Naive thymus-derived CD8-positive, alpha-beta T cell (primary cell): ENCODE measurements at regions not wholly inside any gene's neighbourhood (a gene's known extent, or its start where the extent isn't known, plus 50 kb on each side); places are given as distances from the start of the nearest gene placed in this dataset.

Experiments used
- ATAC-seq, 2 donors: fragments of 150-1000 bp; cut with Tn5 transposase in 1 of 2; sonication (Bioruptor Pico), chemical (Tn5 transposase) in 1 of 2; 1 replicate in 1 of 2; 2 replicates in 1 of 2; pipeline ENCODE4 v1.10.0; 2021; ENCODE audit warnings: mild to moderate bottlenecking in 2 of 2, moderate library complexity in 2 of 2
- POLR2A ChIA-PET: fragments of 350-600 bp; sonication (Branson Sonifier 250); formaldehyde crosslinking; loops from one replicate; lab custom pipeline; 2021; ENCODE audit warnings: antibody characterized with exemption; lab: Charles Lee
- DNase-seq, 10 donors: peaks; one replicate each; pipeline versions ENCODE4 v3.0.0 to v3.0.0-alpha.2; 2020 to 2022
- H3K27ac Mint-ChIP-seq, 10 donors: one replicate each; pipeline ENCODE4 v1.8.0; 2020 to 2022; ENCODE audit warnings: mild to moderate bottlenecking in 10 of 10, mixed read lengths in 10 of 10, moderate library complexity in 4 of 10, inconsistent platforms in 1 of 10
- H3K27me3 Mint-ChIP-seq, 5 donors: one replicate each; pipeline ENCODE4 v1.8.0; 2021 to 2022; ENCODE audit warnings: mixed read lengths in 5 of 5
- H3K36me3 Mint-ChIP-seq, 3 donors: one replicate each; pipeline ENCODE4 v1.8.0; 2020 to 2022; ENCODE audit warnings: mixed read lengths in 3 of 3, mild to moderate bottlenecking in 2 of 3, inconsistent platforms in 1 of 3
- H3K4me1 Mint-ChIP-seq, 4 donors: one replicate each; pipeline ENCODE4 v1.8.0; 2021 to 2022; ENCODE audit warnings: mixed read lengths in 4 of 4
- H3K4me3 Mint-ChIP-seq, 10 donors: one replicate each; pipeline ENCODE4 v1.8.0; 2020 to 2022; ENCODE audit warnings: mild to moderate bottlenecking in 10 of 10, mixed read lengths in 10 of 10, moderate library complexity in 6 of 10, inconsistent platforms in 1 of 10
- H3K9me3 Mint-ChIP-seq, 9 donors: one replicate each; pipeline ENCODE4 v1.8.0; 2020 to 2022; ENCODE audit warnings: mixed read lengths in 9 of 9, mild to moderate bottlenecking in 3 of 9, inconsistent platforms in 1 of 9, moderate library complexity in 1 of 9

- Mint-ChIP-seq H3K27me3 (peaks cover 4 to 10% (median 5%) of the 10 kb centered on the region in 5 donors), H3K9me3 (peaks cover 0 to 5% (median 0%) of the 10 kb centered on the region in 9 donors), H3K27ac (no peak overlapping the region), H3K4me3 (no peak overlapping the region), H3K36me3 (no peaks in the 10 kb centered on the region), H3K4me1 (peaks cover 0 to 5% (median 0%) of the 10 kb centered on the region in 4 donors)
- POLR2A ChIA-PET = no interaction called here
- DNase-seq = no peak
- ATAC-seq = no peak
Observed at GRCh38 chr3:176927706-176928581, 269.3 kb downstream of the TBL1XR1 start.

DNA sequence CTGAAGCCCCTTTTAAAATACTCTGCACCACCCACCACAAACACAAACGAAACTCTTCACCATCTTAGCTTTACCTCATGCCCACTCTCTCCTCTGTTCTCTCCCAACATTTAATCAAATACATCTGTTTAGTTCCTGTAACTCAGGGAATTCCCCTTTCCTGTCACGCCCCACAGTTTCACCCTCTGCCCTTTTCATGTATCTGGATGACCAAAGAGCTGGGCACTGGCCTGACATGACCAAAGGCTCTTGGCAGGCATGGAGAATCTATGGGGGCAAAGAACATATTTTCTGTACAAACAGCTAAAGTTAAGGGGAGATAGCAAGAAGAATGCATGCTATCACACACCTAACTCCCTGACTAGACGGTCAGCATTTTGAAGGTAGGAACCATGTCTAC is 270.0 kb downstream of the TBL1XR1 start:
- DNase-seq (no peak), ATAC-seq (no peak)
- peaks cover 0 to 5% (median 0%) of the 10 kb centered on the region in 9 donors for H3K9me3 Mint-ChIP-seq
- H3K36me3 Mint-ChIP-seq = no peaks in the 10 kb centered on the region
- no peak overlapping the region for H3K27ac Mint-ChIP-seq
- H3K27me3 Mint-ChIP-seq = peaks cover 5 to 10% (median 8%) of the 10 kb centered on the region in 5 donors
- POLR2A ChIA-PET = no interaction called here
- H3K4me3 Mint-ChIP-seq = no peak overlapping the region
- H3K4me1 Mint-ChIP-seq = peaks cover 0 to 5% (median 0%) of the 10 kb centered on the region in 4 donors

DNA sequence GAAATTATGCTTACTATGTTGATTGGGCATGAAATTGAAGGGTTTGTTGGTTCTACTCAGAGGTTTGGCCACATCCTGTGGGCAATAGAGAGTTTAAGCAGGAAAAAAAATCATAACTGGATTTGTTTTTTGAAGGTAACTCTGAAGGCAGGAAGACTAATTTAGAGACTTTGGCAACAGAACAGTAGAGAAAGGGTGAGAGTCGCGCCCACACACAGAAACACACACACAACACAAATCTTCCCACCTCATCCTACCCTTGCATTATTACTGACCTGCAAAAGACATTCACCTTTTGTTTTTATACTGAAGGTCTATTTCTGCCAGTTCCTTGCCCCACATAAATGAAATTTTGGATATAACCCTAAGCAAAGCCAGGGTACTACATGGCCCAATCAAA is 270.6 kb downstream of the TBL1XR1 start:
- Mint-ChIP-seq H3K4me3 (no peak overlapping the region), H3K27me3 (peaks cover 5 to 15% (median 10%) of the 10 kb centered on the region in 5 donors), H3K9me3 (peaks cover 0 to 5% (median 0%) of the 10 kb centered on the region in 9 donors), H3K36me3 (no peaks in the 10 kb centered on the region), H3K27ac (no peak overlapping the region), H3K4me1 (peaks cover 0 to 5% (median 0%) of the 10 kb centered on the region in 4 donors)
- ATAC-seq (no peak), DNase-seq (no peak)
- POLR2A ChIA-PET = no interaction called here

GRCh38 chr3:176926034-176926433 is 271.2 kb downstream of the TBL1XR1 start:
- no peak for DNase-seq
- H3K36me3 Mint-ChIP-seq = no peaks in the 10 kb centered on the region
- H3K4me1 Mint-ChIP-seq = peaks cover 0 to 5% (median 0%) of the 10 kb centered on the region in 4 donors
- ATAC-seq = no peak
- peaks cover 5 to 15% (median 10%) of the 10 kb centered on the region in 5 donors for H3K27me3 Mint-ChIP-seq
- H3K27ac Mint-ChIP-seq = no peak overlapping the region
- H3K9me3 Mint-ChIP-seq = peaks cover 0 to 5% (median 0%) of the 10 kb centered on the region in 9 donors
- H3K4me3 Mint-ChIP-seq = no peak overlapping the region
- POLR2A ChIA-PET = no interaction called here

GRCh38 chr3:176920766-176921160 is 276.5 kb downstream of the TBL1XR1 start:
- no peak overlapping the region for H3K27ac Mint-ChIP-seq
- peaks cover 0 to 5% (median 0%) of the 10 kb centered on the region in 9 donors for H3K9me3 Mint-ChIP-seq
- ATAC-seq (no peak), DNase-seq (no peak)
- peaks cover 0 to 15% (median 5%) of the 10 kb centered on the region in 5 donors for H3K27me3 Mint-ChIP-seq
- no peaks in the 10 kb centered on the region for H3K4me1 Mint-ChIP-seq
- H3K36me3 Mint-ChIP-seq = no peaks in the 10 kb centered on the region
- no peak overlapping the region for H3K4me3 Mint-ChIP-seq
- POLR2A ChIA-PET = no interaction called here

DNA sequence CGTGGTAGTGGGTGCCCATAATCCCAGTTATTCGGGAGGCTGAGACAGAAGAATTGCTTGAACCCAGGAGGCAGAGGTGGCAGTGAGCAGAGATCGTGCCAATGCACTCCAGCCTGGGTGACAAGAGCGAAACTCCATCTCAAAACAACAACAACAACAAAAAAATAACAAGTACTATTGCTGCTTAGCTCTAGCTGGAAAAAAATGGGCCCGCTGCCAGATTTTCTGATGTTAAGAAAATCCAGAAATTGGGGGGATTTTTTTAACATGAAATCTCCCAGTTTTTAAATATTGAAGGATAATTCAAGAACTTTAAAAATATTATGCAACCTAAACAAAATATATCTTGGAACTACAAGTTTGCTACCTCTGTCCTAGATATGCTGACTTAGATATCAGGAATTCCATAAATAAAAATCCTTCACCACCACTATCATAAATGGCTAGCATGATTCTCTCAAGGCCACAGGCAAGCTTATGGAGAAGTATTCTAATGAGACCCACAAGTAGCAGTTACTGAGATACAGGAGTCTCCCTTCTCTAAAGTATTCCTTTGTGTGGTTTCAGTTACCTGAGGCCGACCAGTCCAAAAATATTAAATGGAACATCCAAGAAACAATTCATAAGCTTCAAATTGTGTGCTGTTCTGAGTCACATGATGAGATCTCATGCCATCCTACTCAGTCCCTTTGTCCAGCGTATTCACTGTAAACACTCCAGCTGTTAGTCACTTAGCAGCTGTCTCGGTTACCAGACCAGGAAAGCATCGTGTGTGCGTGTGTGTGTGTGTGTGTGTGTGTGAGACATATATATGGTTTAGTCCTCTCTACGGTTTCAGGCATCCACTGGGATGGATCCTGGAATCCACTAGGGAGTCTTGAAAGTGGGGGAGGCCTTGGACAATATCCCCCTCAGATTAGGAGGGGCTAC is 277.2 kb downstream of the TBL1XR1 start:
- DNase-seq (no peak), ATAC-seq (no peak)
- no peak overlapping the region for H3K27ac Mint-ChIP-seq
- POLR2A ChIA-PET = no interaction called here
- H3K4me1 Mint-ChIP-seq = no peaks in the 10 kb centered on the region
- H3K36me3 Mint-ChIP-seq = no peaks in the 10 kb centered on the region
- peaks cover 0 to 5% (median 0%) of the 10 kb centered on the region in 9 donors for H3K9me3 Mint-ChIP-seq
- H3K4me3 Mint-ChIP-seq = no peak overlapping the region
- peaks cover 0 to 15% (median 5%) of the 10 kb centered on the region in 5 donors for H3K27me3 Mint-ChIP-seq

GRCh38 chr3:176916777-176917176 is 280.5 kb downstream of the TBL1XR1 start:
- H3K36me3 Mint-ChIP-seq = no peaks in the 10 kb centered on the region
- POLR2A ChIA-PET = no interaction called here
- no peak overlapping the region for H3K27ac Mint-ChIP-seq

GRCh38 chr3:176914764-176915163 is 282.5 kb downstream of the TBL1XR1 start:
- Mint-ChIP-seq H3K36me3 (no peaks in the 10 kb centered on the region), H3K4me1 (no peaks in the 10 kb centered on the region), H3K9me3 (no peaks in the 10 kb centered on the region), H3K4me3 (no peak overlapping the region), H3K27me3 (peaks cover 0 to 5% (median 0%) of the 10 kb centered on the region in 5 donors), H3K27ac (no peak overlapping the region)
- no peak for ATAC-seq
- DNase-seq = no peak
- POLR2A ChIA-PET = no interaction called here

More at GRCh38 chr3:176916777-176917176, 280.5 kb downstream of the TBL1XR1 start:
- ATAC-seq (no peak), DNase-seq (no peak)
- no peaks in the 10 kb centered on the region for H3K4me1 Mint-ChIP-seq
- H3K9me3 Mint-ChIP-seq = no peaks in the 10 kb centered on the region
- H3K27me3 Mint-ChIP-seq = peaks cover 0 to 7% (median 1%) of the 10 kb centered on the region in 5 donors
- H3K4me3 Mint-ChIP-seq = no peak overlapping the region

GRCh38 chr3:176911579-176911978 is 285.7 kb downstream of the TBL1XR1 start:
- Mint-ChIP-seq H3K9me3 (no peaks in the 10 kb centered on the region), H3K27me3 (peaks cover 0 to 2% (median 0%) of the 10 kb centered on the region in 5 donors), H3K27ac (no peak overlapping the region), H3K36me3 (no peaks in the 10 kb centered on the region), H3K4me3 (no peak overlapping the region), H3K4me1 (no peaks in the 10 kb centered on the region)
- POLR2A ChIA-PET = no interaction called here
- ATAC-seq (no peak), DNase-seq (no peak)

DNA sequence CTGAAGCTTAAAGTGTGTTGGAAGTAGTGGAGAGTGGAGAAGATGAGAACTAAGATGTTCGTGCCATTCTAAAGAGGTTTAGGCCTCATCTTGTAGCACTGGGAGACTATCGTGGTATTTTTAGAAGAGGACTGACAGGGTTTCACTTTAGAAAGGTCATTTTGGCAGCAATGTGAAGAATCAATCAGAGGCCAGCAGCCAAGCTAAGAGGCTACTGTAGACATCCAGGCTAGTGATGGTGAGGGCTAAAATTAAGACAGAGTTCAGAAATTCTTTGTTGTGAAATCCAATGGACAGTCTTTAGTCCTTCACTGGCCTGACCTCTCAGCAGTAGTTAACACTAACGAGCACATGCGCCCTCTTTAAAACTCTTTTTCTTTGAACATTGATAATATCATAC is 288.2 kb downstream of the TBL1XR1 start:
- DNase-seq (no peak), ATAC-seq (no peak)
- POLR2A ChIA-PET = no interaction called here
- no peak overlapping the region for H3K4me3 Mint-ChIP-seq
- H3K27me3 Mint-ChIP-seq = peaks cover 0 to 2% (median 0%) of the 10 kb centered on the region in 5 donors
- no peaks in the 10 kb centered on the region for H3K36me3 Mint-ChIP-seq
- H3K9me3 Mint-ChIP-seq = no peaks in the 10 kb centered on the region
- H3K27ac Mint-ChIP-seq = no peak overlapping the region
- H3K4me1 Mint-ChIP-seq = no peaks in the 10 kb centered on the region

DNA sequence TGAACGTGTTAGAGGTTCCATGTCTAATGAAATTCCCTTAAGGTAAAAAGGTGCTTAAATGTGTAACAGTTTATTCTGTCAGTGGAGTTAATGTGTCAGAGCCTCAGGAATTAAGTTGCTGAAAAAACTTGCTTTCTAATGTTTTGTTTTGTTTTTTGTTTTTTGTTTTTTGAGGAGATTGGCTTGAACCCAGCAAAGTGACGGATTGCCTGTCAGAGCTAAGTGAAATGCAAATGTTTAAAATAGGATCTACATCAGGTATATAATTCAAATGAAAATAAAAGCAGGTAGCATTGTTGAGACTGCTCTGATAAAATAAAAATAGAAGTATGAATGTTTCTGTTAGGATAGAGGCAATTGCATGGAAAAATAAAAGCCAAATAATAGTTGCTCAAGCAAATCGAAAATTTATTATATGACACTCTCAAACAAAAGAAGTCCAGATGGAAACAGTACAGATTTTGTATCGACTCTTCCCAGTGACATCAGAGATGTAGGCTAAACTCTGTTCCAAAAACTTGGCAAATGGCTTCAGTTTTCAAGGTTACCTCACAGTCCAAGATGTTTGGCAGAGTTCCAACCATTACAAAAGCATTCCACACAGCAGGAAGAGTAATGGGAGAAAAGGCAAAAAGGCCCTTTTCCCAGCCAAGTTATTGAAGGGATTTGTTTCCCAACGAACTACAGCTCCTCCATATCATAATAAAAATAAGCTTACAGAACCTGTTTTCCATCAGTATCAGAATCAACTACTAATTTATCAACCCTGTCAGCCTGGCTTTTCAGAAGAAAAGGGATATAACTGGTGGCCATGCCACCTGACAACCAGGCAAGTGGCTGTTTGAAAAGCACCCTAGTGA is 291.0 kb downstream of the TBL1XR1 start:
- Mint-ChIP-seq H3K4me1 (no peaks in the 10 kb centered on the region), H3K27ac (no peak overlapping the region), H3K9me3 (no peaks in the 10 kb centered on the region), H3K36me3 (no peaks in the 10 kb centered on the region), H3K4me3 (no peak overlapping the region), H3K27me3 (peaks cover 0 to 14% (median 5%) of the 10 kb centered on the region in 5 donors)
- ATAC-seq = no peak
- DNase-seq = no peak
- POLR2A ChIA-PET = no interaction called here

GRCh38 chr3:176905331-176905730 is 292.0 kb downstream of the TBL1XR1 start:
- Mint-ChIP-seq H3K4me3 (no peak overlapping the region), H3K9me3 (no peaks in the 10 kb centered on the region), H3K27me3 (peaks cover 0 to 15% (median 5%) of the 10 kb centered on the region in 5 donors), H3K36me3 (no peaks in the 10 kb centered on the region), H3K4me1 (no peaks in the 10 kb centered on the region), H3K27ac (no peak overlapping the region)
- POLR2A ChIA-PET = no interaction called here
- DNase-seq (no peak), ATAC-seq (no peak)
